Calu3 (cell line): ENCODE measurements at regions not wholly inside any gene's neighbourhood (a gene's known extent, or its start where the extent isn't known, plus 50 kb on each side); places are given as distances from the start of the nearest gene placed in this dataset.
A peak's percentile ranks its signal among the peaks of the same experiment; 100 is the strongest.

ENCODE experiments used
- BruUV-seq: library from RNA; stranded (reverse); fragments of 400-500 nt; replicated peaks from 2 replicates; lab custom pipeline; 2021; lab: Mats Ljungman, UMichigan
- CTCF ChIA-PET: fragments of 300-600 bp; sonication (Branson Sonifier 250); formaldehyde crosslinking; loops from one replicate; lab custom pipeline; 2022; ENCODE audit warnings: antibody characterized with exemption; lab: Charles Lee
- DNase-seq: peaks from one replicate; pipeline ENCODE4 v3.0.0; 2022
- H3K27ac Mint-ChIP-seq: one replicate; pipeline ENCODE4 v1.8.0; 2022; ENCODE audit warnings: mixed read lengths; ENCODE audit not compliant: unreplicated experiment
- H3K27me3 Mint-ChIP-seq: one replicate; pipeline ENCODE4 v1.8.0; 2022; ENCODE audit warnings: mixed read lengths; ENCODE audit not compliant: unreplicated experiment
- H3K36me3 Mint-ChIP-seq: one replicate; pipeline ENCODE4 v1.8.0; 2022; ENCODE audit warnings: mild to moderate bottlenecking, moderate library complexity, mixed read lengths; ENCODE audit not compliant: insufficient read depth, unreplicated experiment
- H3K4me1 Mint-ChIP-seq: one replicate; pipeline ENCODE4 v1.8.0; 2022; ENCODE audit warnings: mild to moderate bottlenecking, low read depth, mixed read lengths; ENCODE audit not compliant: unreplicated experiment
- H3K4me3 Mint-ChIP-seq: one replicate; pipeline ENCODE4 v1.8.0; 2022; ENCODE audit warnings: mild to moderate bottlenecking, low read depth, moderate library complexity, mixed read lengths; ENCODE audit not compliant: unreplicated experiment
- H3K9me3 Mint-ChIP-seq: one replicate; pipeline ENCODE4 v1.8.0; 2022; ENCODE audit warnings: low read depth, mixed read lengths; ENCODE audit not compliant: unreplicated experiment
- CTCF ChIP-seq: fragments of 200-600 bp; IDR thresholded peaks from one replicate; pipeline ENCODE4 v1.8.0; 2022; ENCODE audit warnings: antibody characterized with exemption; ENCODE audit not compliant: unreplicated experiment
- intact Hi-C: fragments of 100-400 bp; cut with micrococcal nuclease; formaldehyde crosslinking; loops from one replicate; pipeline ENCODE4 v1.10.0; 2022; ENCODE audit not compliant: unreplicated experiment

GRCh38 chr6:71452697-71453370 lies 164.2 kb downstream of the OGFRL1 start:
- Mint-ChIP-seq H3K36me3 (no peaks in the 10 kb centered on the region), H3K27ac (no peak overlapping the region)

GRCh38 chr6:71453371-71453706 lies 164.7 kb downstream of the OGFRL1 start:
- H3K27me3 Mint-ChIP-seq, result no peaks in the 10 kb centered on the region
- no peak overlapping the region for H3K27ac Mint-ChIP-seq
- H3K4me1 Mint-ChIP-seq, result peaks cover 11% of the 10 kb centered on the region
- intact Hi-C loops, result no loop called here
- DNase-seq, result no peak
- CTCF ChIA-PET, result interaction anchor here (0.6 kb wide), 1 partner anchor 146 kb away, joined by 3 read pairs; no protein-coding TSS in a partner anchor
- H3K36me3 Mint-ChIP-seq, result no peaks in the 10 kb centered on the region
- H3K4me3 Mint-ChIP-seq, result no peak overlapping the region
- TF ChIP-seq CTCF, result no peak
- no peaks in the 10 kb centered on the region for H3K9me3 Mint-ChIP-seq
- no TSS peak for BruUV-seq

More at GRCh38 chr6:71452697-71453370, 164.2 kb downstream of the OGFRL1 start:
- DNase-seq, result no peak
- H3K4me1 Mint-ChIP-seq, result peaks cover 6% of the 10 kb centered on the region
- no peak overlapping the region for H3K4me3 Mint-ChIP-seq
- no peaks in the 10 kb centered on the region for H3K27me3 Mint-ChIP-seq
- H3K9me3 Mint-ChIP-seq, result no peaks in the 10 kb centered on the region
- CTCF ChIA-PET, result interaction anchor here (0.6 kb wide), 1 partner anchor 146 kb away, joined by 3 read pairs; no protein-coding TSS in a partner anchor
- intact Hi-C loops, result no loop called here
- no TSS peak for BruUV-seq
- no peak for TF ChIP-seq CTCF

- CTCF ChIA-PET, result no interaction called here
- no peak overlapping the region for H3K27ac Mint-ChIP-seq
- peaks cover 18% of the 10 kb centered on the region for H3K4me1 Mint-ChIP-seq
- no peaks in the 10 kb centered on the region for H3K36me3 Mint-ChIP-seq
- no peak for TF ChIP-seq CTCF
- no peak for DNase-seq
- no peaks in the 10 kb centered on the region for H3K27me3 Mint-ChIP-seq
- no TSS peak for BruUV-seq
- intact Hi-C loops, result no loop called here
- no peak overlapping the region for H3K4me3 Mint-ChIP-seq
- H3K9me3 Mint-ChIP-seq, result no peaks in the 10 kb centered on the region
These were observed 165.4 kb downstream of the OGFRL1 start for GRCh38 chr6:71454056-71454455.

- DNase-seq, result peak; percentile 18
- Mint-ChIP-seq H3K9me3 (no peaks in the 10 kb centered on the region), H3K27me3 (no peaks in the 10 kb centered on the region), H3K4me1 (peaks cover 30% of the 10 kb centered on the region), H3K36me3 (no peaks in the 10 kb centered on the region), H3K27ac (no peak overlapping the region), H3K4me3 (no peak overlapping the region)
- BruUV-seq, result no TSS peak
- intact Hi-C loops, result loop anchor here (1.0 kb wide), 1 partner anchor 52 kb away; no protein-coding TSS in a partner anchor
- CTCF ChIA-PET, result interaction anchor here (0.8 to 1.0 kb wide), 3 partner anchors 14 to 52 kb away, joined by 4 to 6 read pairs (median 5); no protein-coding TSS in a partner anchor
- no peak for TF ChIP-seq CTCF
These were observed 169.3 kb downstream of the OGFRL1 start for GRCh38 chr6:71457929-71458328.
